SK-N-SH (cell line): ENCODE measurements at regions not wholly inside any gene's neighbourhood (a gene's known extent, or its start where the extent isn't known, plus 50 kb on each side); places are given as distances from the start of the nearest gene placed in this dataset.

ENCODE experiments used
- ELF1 ChIP-seq: IDR thresholded peaks from 2 replicates; pipeline ENCODE4 v1.4.0; 2012
- EZH2phosphoT487 ChIP-seq: fragments of 200-600 bp; sonication (generic); IDR thresholded peaks from 2 replicates; pipeline ENCODE4 v1.6.1; 2017; ENCODE audit warnings: low read depth, mixed run types, mild to moderate bottlenecking, antibody characterized with exemption, moderate library complexity, borderline replicate concordance
- RFX5 ChIP-seq: IDR thresholded peaks from 2 replicates; pipeline ENCODE4 v1.6.1; 2012; ENCODE audit warnings: mild to moderate bottlenecking, improper control_type of control experiment, low read length
- SIN3A ChIP-seq: IDR thresholded peaks from 2 replicates; pipeline ENCODE4 v1.6.1; 2012; ENCODE audit warnings: low read depth, mild to moderate bottlenecking, low read length, moderate library complexity, borderline replicate concordance
- TCF12 ChIP-seq: IDR thresholded peaks from 2 replicates; pipeline ENCODE4 v1.4.0; 2012
- TEAD4 ChIP-seq: IDR thresholded peaks from 2 replicates; pipeline ENCODE4 v1.4.0; 2012; ENCODE audit warnings: mild to moderate bottlenecking, borderline replicate concordance; ENCODE audit not compliant: insufficient read depth
- YY1 ChIP-seq: IDR thresholded peaks from 2 replicates; pipeline ENCODE4 v1.4.0; 2012; ENCODE audit warnings: low read depth, mild to moderate bottlenecking
- TF ChIP-seq, protein P1 (sequence below): fragments of 200-600 bp; sonication (generic); IDR thresholded peaks from 2 replicates; pipeline ENCODE4 v1.6.1; 2017; ENCODE audit warnings: antibody characterized with exemption, mild to moderate bottlenecking, moderate library complexity
- TF ChIP-seq, protein P2 (sequence below): fragments of 150-350 bp; IDR thresholded peaks from 2 replicates; pipeline ENCODE4 v1.6.1; 2017; ENCODE audit warnings: antibody characterized with exemption, low read length, low read depth, borderline replicate concordance
- TF ChIP-seq, protein P3 (sequence below): IDR thresholded peaks from 2 replicates; pipeline ENCODE4 v1.6.1; 2012; ENCODE audit warnings: mild to moderate bottlenecking, low read depth, low read length, moderate library complexity
- TF ChIP-seq, protein P4 (sequence below): IDR thresholded peaks from 2 replicates; pipeline ENCODE4 v1.4.0; 2012; ENCODE audit warnings: low read depth

DNA sequence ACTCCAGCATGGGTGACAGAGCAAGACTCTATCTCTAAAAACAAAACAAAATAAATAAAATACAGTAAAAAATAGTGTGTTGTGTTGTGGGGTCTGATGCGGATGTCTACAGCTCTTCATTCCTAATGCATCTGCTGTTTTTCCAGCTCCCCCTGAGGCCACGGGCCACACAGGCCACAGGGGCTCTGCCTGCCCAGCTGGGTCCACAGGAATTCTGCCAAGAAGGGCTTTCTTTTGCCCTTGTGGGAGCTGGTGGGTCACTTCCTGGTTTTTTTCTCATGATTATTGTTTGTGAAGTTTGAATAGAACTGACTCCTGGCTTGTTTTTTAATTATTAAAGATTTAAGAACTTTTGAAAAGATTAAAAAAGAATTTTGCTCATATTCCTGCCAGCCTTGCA lies 67.4 kb upstream of the CLDN5 start:
- TF ChIP-seq, protein P1, sequence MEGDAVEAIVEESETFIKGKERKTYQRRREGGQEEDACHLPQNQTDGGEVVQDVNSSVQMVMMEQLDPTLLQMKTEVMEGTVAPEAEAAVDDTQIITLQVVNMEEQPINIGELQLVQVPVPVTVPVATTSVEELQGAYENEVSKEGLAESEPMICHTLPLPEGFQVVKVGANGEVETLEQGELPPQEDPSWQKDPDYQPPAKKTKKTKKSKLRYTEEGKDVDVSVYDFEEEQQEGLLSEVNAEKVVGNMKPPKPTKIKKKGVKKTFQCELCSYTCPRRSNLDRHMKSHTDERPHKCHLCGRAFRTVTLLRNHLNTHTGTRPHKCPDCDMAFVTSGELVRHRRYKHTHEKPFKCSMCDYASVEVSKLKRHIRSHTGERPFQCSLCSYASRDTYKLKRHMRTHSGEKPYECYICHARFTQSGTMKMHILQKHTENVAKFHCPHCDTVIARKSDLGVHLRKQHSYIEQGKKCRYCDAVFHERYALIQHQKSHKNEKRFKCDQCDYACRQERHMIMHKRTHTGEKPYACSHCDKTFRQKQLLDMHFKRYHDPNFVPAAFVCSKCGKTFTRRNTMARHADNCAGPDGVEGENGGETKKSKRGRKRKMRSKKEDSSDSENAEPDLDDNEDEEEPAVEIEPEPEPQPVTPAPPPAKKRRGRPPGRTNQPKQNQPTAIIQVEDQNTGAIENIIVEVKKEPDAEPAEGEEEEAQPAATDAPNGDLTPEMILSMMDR, result no peak
- TF ChIP-seq YY1 (no peak), RFX5 (no peak), TEAD4 (no peak), ELF1 (no peak), SIN3A (no peak), EZH2phosphoT487 (no peak), TCF12 (no peak)
- TF ChIP-seq, protein P2, sequence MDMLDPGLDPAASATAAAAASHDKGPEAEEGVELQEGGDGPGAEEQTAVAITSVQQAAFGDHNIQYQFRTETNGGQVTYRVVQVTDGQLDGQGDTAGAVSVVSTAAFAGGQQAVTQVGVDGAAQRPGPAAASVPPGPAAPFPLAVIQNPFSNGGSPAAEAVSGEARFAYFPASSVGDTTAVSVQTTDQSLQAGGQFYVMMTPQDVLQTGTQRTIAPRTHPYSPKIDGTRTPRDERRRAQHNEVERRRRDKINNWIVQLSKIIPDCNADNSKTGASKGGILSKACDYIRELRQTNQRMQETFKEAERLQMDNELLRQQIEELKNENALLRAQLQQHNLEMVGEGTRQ, result no peak
- TF ChIP-seq, protein P3, sequence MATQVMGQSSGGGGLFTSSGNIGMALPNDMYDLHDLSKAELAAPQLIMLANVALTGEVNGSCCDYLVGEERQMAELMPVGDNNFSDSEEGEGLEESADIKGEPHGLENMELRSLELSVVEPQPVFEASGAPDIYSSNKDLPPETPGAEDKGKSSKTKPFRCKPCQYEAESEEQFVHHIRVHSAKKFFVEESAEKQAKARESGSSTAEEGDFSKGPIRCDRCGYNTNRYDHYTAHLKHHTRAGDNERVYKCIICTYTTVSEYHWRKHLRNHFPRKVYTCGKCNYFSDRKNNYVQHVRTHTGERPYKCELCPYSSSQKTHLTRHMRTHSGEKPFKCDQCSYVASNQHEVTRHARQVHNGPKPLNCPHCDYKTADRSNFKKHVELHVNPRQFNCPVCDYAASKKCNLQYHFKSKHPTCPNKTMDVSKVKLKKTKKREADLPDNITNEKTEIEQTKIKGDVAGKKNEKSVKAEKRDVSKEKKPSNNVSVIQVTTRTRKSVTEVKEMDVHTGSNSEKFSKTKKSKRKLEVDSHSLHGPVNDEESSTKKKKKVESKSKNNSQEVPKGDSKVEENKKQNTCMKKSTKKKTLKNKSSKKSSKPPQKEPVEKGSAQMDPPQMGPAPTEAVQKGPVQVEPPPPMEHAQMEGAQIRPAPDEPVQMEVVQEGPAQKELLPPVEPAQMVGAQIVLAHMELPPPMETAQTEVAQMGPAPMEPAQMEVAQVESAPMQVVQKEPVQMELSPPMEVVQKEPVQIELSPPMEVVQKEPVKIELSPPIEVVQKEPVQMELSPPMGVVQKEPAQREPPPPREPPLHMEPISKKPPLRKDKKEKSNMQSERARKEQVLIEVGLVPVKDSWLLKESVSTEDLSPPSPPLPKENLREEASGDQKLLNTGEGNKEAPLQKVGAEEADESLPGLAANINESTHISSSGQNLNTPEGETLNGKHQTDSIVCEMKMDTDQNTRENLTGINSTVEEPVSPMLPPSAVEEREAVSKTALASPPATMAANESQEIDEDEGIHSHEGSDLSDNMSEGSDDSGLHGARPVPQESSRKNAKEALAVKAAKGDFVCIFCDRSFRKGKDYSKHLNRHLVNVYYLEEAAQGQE, result no peak
- TF ChIP-seq, protein P4, sequence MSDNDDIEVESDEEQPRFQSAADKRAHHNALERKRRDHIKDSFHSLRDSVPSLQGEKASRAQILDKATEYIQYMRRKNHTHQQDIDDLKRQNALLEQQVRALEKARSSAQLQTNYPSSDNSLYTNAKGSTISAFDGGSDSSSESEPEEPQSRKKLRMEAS, result no peak
